ENCODE measurements at regions not wholly inside any gene's neighbourhood (a gene's known extent, or its start where the extent isn't known, plus 50 kb on each side); places are given as distances from the start of the nearest gene placed in this dataset.

DNA sequence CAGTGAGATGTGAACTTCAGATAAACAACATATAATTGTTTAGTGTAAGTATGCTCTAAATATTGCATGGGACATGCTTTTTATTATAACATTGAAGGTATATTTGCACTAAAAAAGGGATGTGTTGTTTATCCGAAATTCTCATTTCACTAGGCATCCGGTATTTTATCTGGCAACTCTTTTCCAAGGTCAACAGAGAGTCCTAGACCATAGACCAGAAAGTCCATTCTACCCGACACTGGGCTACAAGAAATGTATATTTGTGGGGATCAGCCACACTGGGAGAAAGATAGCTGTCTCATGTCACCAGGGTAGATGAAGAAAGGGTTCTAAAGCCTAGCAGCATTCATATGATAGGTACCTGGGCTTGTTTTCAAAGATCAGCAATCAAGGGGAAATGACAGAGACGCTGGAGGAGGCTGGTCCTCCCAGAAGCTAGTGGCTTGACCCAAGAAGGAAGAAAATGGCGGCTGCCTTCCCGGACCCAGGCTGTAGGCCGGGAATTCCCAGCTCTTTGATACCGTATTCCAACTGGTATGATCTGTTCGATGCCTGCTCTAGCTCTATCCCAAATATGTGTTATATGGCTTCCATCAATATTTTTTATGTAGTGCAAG is 161.1 kb upstream of the IRF2BP2 start:
- TF ChIP-seq, protein P1, sequence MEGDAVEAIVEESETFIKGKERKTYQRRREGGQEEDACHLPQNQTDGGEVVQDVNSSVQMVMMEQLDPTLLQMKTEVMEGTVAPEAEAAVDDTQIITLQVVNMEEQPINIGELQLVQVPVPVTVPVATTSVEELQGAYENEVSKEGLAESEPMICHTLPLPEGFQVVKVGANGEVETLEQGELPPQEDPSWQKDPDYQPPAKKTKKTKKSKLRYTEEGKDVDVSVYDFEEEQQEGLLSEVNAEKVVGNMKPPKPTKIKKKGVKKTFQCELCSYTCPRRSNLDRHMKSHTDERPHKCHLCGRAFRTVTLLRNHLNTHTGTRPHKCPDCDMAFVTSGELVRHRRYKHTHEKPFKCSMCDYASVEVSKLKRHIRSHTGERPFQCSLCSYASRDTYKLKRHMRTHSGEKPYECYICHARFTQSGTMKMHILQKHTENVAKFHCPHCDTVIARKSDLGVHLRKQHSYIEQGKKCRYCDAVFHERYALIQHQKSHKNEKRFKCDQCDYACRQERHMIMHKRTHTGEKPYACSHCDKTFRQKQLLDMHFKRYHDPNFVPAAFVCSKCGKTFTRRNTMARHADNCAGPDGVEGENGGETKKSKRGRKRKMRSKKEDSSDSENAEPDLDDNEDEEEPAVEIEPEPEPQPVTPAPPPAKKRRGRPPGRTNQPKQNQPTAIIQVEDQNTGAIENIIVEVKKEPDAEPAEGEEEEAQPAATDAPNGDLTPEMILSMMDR (IDR thresholded peaks at IDR 0.05; ENCODE audit: low read depth, low read length, missing control alignments), result no peak
- Histone ChIP-seq H3K27ac (no peak overlapping the region), H3K36me3 (replicated peaks) (no peaks in the 10 kb centered on the region), H3K27me3 (replicated peaks) (no peaks in the 10 kb centered on the region), H3K4me3 (ENCODE audit: low read depth, low read length) (no peak overlapping the region)
- in situ Hi-C loops (cut with HindIII; ENCODE audit: low pct_ligation_motif_present, low sequenced_read_pairs), result no loop called here
- no peak for DNase-seq

DNA sequence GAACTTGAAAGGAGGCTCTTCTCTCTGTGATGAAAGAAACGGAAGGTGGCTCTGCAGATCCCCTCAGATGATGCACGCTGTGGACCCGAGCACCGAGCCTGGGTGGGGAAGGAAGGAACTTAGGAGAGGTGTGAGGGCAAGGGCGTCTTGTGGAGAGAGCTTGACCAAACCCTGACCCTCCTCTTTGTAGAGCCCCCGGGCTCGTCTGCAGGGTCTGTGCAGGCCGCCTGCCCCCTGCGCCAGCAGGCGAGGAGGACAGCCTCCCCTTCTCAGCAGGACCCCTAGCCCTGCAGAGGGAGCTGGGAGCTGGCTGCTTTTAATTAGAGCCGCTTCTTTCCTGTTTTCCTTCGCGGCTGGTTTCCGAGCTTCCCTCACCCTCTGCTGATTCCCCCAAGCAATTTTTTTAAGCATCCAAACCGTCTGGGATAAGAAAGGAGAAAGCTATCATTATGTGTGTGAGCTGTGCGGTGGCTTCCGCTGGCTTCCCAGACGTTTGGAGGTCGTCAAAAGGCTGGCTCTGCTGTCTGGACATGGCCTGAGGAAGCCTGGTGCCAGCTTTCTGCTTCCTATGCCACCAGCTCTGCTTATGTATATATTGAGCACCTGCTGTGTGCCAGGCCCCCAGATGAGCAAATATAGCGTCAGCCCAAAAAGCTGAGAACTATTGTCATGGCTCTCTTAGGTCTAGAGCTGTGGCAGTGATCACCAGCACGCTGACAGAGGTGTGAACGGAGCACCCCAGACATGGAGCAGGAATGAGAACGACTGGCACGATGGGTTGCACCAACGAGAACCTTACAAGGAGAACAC is 160.2 kb upstream of the IRF2BP2 start:
- Histone ChIP-seq H3K4me3 (ENCODE audit: low read depth, low read length) (no peak overlapping the region), H3K27me3 (replicated peaks) (no peaks in the 10 kb centered on the region), H3K27ac (no peak overlapping the region), H3K36me3 (replicated peaks) (no peaks in the 10 kb centered on the region)
- in situ Hi-C loops (cut with HindIII; ENCODE audit: low pct_ligation_motif_present, low sequenced_read_pairs), result no loop called here
- no peak for DNase-seq
- TF ChIP-seq, protein P1 (IDR thresholded peaks at IDR 0.05; ENCODE audit: low read depth, low read length, missing control alignments), result peak; percentile 34

DNA sequence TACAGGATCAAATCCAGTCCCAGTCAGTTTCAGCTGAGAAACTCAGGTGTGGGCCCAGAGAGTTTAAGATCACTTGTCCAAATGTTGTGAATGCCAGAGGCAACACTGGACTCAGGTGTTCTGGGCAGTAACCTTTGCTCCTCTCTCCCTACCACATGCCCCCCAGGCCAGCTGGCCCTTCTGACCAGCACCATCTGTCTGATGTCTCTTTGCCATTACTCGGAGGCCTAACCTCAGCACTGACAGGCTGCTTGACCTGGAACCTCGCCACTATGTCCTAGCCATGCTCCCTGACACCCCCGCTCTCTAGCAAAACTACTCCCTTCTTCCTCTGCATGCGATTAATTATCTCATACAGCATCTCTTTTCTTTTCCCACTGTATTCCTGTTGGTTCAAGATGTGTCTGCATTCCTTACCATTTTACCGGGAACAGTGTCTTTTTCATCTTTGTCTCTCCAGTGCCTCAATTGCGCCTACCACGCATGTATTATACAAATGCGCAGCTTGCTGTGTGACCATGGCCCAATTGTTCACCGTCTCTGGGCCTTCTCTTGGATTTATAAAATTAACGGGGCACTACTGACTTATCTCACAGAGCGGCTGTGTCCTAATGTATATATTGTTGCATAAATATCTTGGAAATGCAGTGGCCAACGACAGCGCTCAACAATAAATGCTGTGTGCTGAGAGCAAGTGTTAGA is 159.5 kb upstream of the IRF2BP2 start:
- TF ChIP-seq, protein P1 (IDR thresholded peaks at IDR 0.05; ENCODE audit: low read depth, low read length, missing control alignments), result no peak
- in situ Hi-C loops (cut with HindIII; ENCODE audit: low pct_ligation_motif_present, low sequenced_read_pairs), result no loop called here
- no peaks in the 10 kb centered on the region for H3K27me3 ChIP-seq (replicated peaks)
- no peaks in the 10 kb centered on the region for H3K36me3 ChIP-seq (replicated peaks)
- no peak overlapping the region for H3K27ac ChIP-seq
- H3K4me3 ChIP-seq (ENCODE audit: low read depth, low read length), result no peak overlapping the region
- DNase-seq, result no peak

- TF ChIP-seq, protein P1 (IDR thresholded peaks at IDR 0.05; ENCODE audit: low read depth, low read length, missing control alignments), result no peak
- in situ Hi-C loops (cut with HindIII; ENCODE audit: low pct_ligation_motif_present, low sequenced_read_pairs), result no loop called here
- Histone ChIP-seq H3K27ac (no peak overlapping the region), H3K36me3 (replicated peaks) (no peaks in the 10 kb centered on the region), H3K27me3 (replicated peaks) (no peaks in the 10 kb centered on the region), H3K4me3 (ENCODE audit: low read depth, low read length) (no peak overlapping the region)
- no peak for DNase-seq
Observed at GRCh38 chr1:234768569-234769283, 158.7 kb upstream of the IRF2BP2 start.

DNA sequence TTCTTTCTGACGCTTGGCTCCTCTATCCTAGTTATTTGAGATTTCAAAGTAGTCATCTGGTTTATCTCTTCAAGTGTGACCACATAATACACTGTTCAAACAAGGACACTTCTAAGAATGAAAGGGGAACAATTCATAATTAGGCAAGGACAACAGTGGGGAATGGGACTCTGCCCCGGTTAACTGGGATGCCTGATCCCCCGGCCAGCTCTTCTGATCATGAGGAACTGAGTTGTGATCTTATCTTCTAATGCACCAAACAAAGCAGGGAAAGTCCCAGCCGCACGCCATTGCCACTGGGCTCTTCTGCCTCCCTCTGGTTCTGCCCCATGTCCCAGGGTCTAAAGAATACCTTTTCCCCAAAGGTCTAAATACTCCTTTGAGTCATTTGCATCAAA is 158.2 kb upstream of the IRF2BP2 start:
- Histone ChIP-seq H3K27me3 (replicated peaks) (no peaks in the 10 kb centered on the region), H3K4me3 (ENCODE audit: low read depth, low read length) (no peak overlapping the region), H3K27ac (no peak overlapping the region), H3K36me3 (replicated peaks) (no peaks in the 10 kb centered on the region)
- TF ChIP-seq, protein P1 (IDR thresholded peaks at IDR 0.05; ENCODE audit: low read depth, low read length, missing control alignments), result no peak
- in situ Hi-C loops (cut with HindIII; ENCODE audit: low pct_ligation_motif_present, low sequenced_read_pairs), result no loop called here
- DNase-seq, result no peak

All from brain microvascular endothelial cell (primary cell).